ENCODE measurements at regions not wholly inside any gene's neighbourhood (a gene's known extent, or its start where the extent isn't known, plus 50 kb on each side); places are given as distances from the start of the nearest gene placed in this dataset.
"Not testable (repeated sequence)": the region's sequence is repeated elsewhere in the genome, so short reads cannot be mapped to it uniquely, and the experiment has no call there.

GRCh38 chr5:163094492-163095180 lies 342.8 kb upstream of the CCNG1 start:
- WGBS = 52% methylated on average over 8 of the region's 8 CpGs
- intact Hi-C loops (cut with DNase I) = no loop called here
- H3K27me3 ChIP-seq = no peaks in the 10 kb centered on the region

GRCh38 chr5:163104464-163104863 lies 332.9 kb upstream of the CCNG1 start:
- Histone ChIP-seq H3K9me3 (no peaks in the 10 kb centered on the region), H3K27me3 (no peaks in the 10 kb centered on the region), H3K27ac (replicated peaks in 1 of 4) (no peak overlapping the region), H3K4me1 (no peaks in the 10 kb centered on the region), H3K36me3 (no peaks in the 10 kb centered on the region), H3K4me3 (no peak overlapping the region)
- 44% methylated on average over 5 of the region's 5 CpGs for WGBS
- intact Hi-C loops (cut with DNase I) = no loop called here
- no peak for DNase-seq (ENCODE audit: extremely low spot score)
- TF ChIP-seq POLR2A (IDR thresholded peaks at IDR 0.05; ENCODE audit: low read depth) (no peak), EP300 (IDR thresholded peaks at IDR 0.05) (no peak)

More at GRCh38 chr5:163094492-163095180, 342.8 kb upstream of the CCNG1 start:
- no peak for TF ChIP-seq POLR2A (IDR thresholded peaks at IDR 0.05; ENCODE audit: low read depth)
- H3K36me3 ChIP-seq = no peaks in the 10 kb centered on the region
- H3K9me3 ChIP-seq = no peaks in the 10 kb centered on the region
- no peaks in the 10 kb centered on the region for H3K4me1 ChIP-seq
- no peak for DNase-seq (ENCODE audit: extremely low spot score)
- H3K27ac ChIP-seq (replicated peaks in 1 of 4) = no peak overlapping the region
- no peak overlapping the region for H3K4me3 ChIP-seq

- DNase-seq (ENCODE audit: extremely low spot score) = no peak
- H3K27me3 ChIP-seq = no peaks in the 10 kb centered on the region
- H3K27ac ChIP-seq (replicated peaks in 1 of 4) = no peak overlapping the region
- no peaks in the 10 kb centered on the region for H3K36me3 ChIP-seq
- no peaks in the 10 kb centered on the region for H3K9me3 ChIP-seq
- intact Hi-C loops (cut with DNase I) = no loop called here
- WGBS = 80% methylated on average over 2 of the region's 2 CpGs
- H3K4me3 ChIP-seq = no peak overlapping the region
- H3K4me1 ChIP-seq = no peaks in the 10 kb centered on the region
- no peak for TF ChIP-seq EP300 (IDR thresholded peaks at IDR 0.05)
- no peak for TF ChIP-seq POLR2A (IDR thresholded peaks at IDR 0.05; ENCODE audit: low read depth)
- TF ChIP-seq POLR2AphosphoS5 (IDR thresholded peaks at IDR 0.05) = no peak
- TF ChIP-seq CTCF (IDR thresholded peaks at IDR 0.05) = no peak
These were observed 331.9 kb upstream of the CCNG1 start for GRCh38 chr5:163105456-163105855.

- WGBS = 84% methylated on average over 1 of the region's 1 CpG
- H3K36me3 ChIP-seq = no peaks in the 10 kb centered on the region
- no peaks in the 10 kb centered on the region for H3K9me3 ChIP-seq
- no peak for TF ChIP-seq CTCF (IDR thresholded peaks at IDR 0.05)
- TF ChIP-seq POLR2A (IDR thresholded peaks at IDR 0.05; ENCODE audit: low read depth) = no peak
- TF ChIP-seq EP300 (IDR thresholded peaks at IDR 0.05) = no peak
- no peak for TF ChIP-seq POLR2AphosphoS5 (IDR thresholded peaks at IDR 0.05)
- no peak overlapping the region for H3K27ac ChIP-seq (replicated peaks in 1 of 4)
- no peaks in the 10 kb centered on the region for H3K4me1 ChIP-seq
- DNase-seq (ENCODE audit: extremely low spot score) = no peak
- H3K4me3 ChIP-seq = no peak overlapping the region
- intact Hi-C loops (cut with DNase I) = no loop called here
- H3K27me3 ChIP-seq = no peaks in the 10 kb centered on the region
These were observed 331.3 kb upstream of the CCNG1 start for GRCh38 chr5:163106098-163106497.

GRCh38 chr5:163108351-163108750 lies 329.0 kb upstream of the CCNG1 start:
- Histone ChIP-seq H3K9me3 (no peaks in the 10 kb centered on the region), H3K4me3 (no peak overlapping the region), H3K36me3 (no peaks in the 10 kb centered on the region), H3K4me1 (no peaks in the 10 kb centered on the region), H3K27ac (replicated peaks in 1 of 4) (no peak overlapping the region), H3K27me3 (no peaks in the 10 kb centered on the region)
- TF ChIP-seq POLR2AphosphoS5 (IDR thresholded peaks at IDR 0.05) (no peak), CTCF (IDR thresholded peaks at IDR 0.05) (no peak), POLR2A (IDR thresholded peaks at IDR 0.05; ENCODE audit: low read depth) (no peak), EP300 (IDR thresholded peaks at IDR 0.05) (no peak)
- WGBS = 77% methylated on average over 1 of the region's 1 CpG
- DNase-seq (ENCODE audit: extremely low spot score) = no peak
- intact Hi-C loops (cut with DNase I) = no loop called here

- no peaks in the 10 kb centered on the region for H3K4me1 ChIP-seq
- 59% methylated on average over 4 of the region's 4 CpGs for WGBS
- no peak for DNase-seq (ENCODE audit: extremely low spot score)
- no peak for TF ChIP-seq EP300 (IDR thresholded peaks at IDR 0.05)
- no peak for TF ChIP-seq POLR2AphosphoS5 (IDR thresholded peaks at IDR 0.05)
- no peak for TF ChIP-seq CTCF (IDR thresholded peaks at IDR 0.05)
- TF ChIP-seq POLR2A (IDR thresholded peaks at IDR 0.05; ENCODE audit: low read depth) = no peak
- no peak overlapping the region for H3K27ac ChIP-seq (replicated peaks in 1 of 4)
- intact Hi-C loops (cut with DNase I) = no loop called here
- no peak overlapping the region for H3K4me3 ChIP-seq
- no peaks in the 10 kb centered on the region for H3K36me3 ChIP-seq
- H3K27me3 ChIP-seq = no peaks in the 10 kb centered on the region
- H3K9me3 ChIP-seq = peaks cover 0 to 6% (median 0%) of the 10 kb centered on the region in 4 donors
These were observed 322.4 kb upstream of the CCNG1 start for GRCh38 chr5:163115011-163115410.

- 89% methylated on average over 2 of the region's 2 CpGs for WGBS
- H3K9me3 ChIP-seq; H3K4me3 ChIP-seq; H3K27ac ChIP-seq (replicated peaks in 1 of 4); intact Hi-C loops (cut with DNase I); H3K36me3 ChIP-seq; H3K27me3 ChIP-seq; H3K4me1 ChIP-seq; DNase-seq (ENCODE audit: extremely low spot score): not testable (repeated sequence)
These were observed 320.8 kb upstream of the CCNG1 start for GRCh38 chr5:163116618-163117017.
